HG03175 (cell line): ENCODE measurements at regions not wholly inside any gene's neighbourhood (a gene's known extent, or its start where the extent isn't known, plus 50 kb on each side); places are given as distances from the start of the nearest gene placed in this dataset.

Experiments
- ATAC-seq: cut with Tn5 transposase; IDR thresholded peaks from one replicate; pipeline ENCODE4 v1.9.1; 2021; ENCODE audit warnings: mild to moderate bottlenecking, moderate library complexity; ENCODE audit not compliant: unreplicated experiment

DNA sequence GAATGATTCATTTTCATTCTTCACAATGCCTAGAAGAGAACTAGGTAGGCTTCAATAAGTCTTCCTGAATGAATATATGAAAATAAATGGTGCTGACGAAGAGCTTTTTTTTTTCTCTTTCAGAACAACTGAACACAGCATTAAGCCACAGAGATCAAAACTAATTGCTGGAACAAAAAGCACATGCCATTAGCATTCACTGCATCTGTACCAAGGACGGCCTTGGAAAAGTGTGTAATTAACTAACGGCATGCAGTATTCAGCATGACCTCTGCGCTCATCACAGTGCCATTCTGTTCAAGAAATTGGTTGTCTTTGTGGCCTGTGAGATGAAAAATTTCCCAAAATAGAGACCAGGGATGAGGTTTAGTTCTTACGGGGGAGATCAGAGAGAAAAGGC, 99.3 kb downstream of the NUDT12 start:
- no peak for ATAC-seq

DNA sequence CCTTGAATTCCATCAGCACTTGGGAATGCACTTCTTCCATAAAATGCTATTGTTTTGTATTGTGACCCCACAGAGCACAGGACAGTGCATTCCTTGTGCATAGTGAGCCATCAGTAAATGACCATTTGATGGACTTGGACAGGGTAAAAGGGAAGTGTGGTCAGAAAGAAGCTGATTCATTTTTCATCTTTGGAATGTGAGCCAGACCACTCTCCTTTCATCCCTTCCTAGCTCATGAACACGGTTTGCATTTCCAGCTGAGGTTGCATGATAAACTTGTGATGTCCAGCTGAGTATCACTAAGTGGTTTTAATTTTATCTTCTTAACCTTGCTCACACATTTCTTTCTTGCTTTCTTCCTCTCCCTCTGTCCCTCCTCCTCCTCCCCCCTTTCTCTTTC, 101.3 kb downstream of the NUDT12 start:
- no peak for ATAC-seq

DNA sequence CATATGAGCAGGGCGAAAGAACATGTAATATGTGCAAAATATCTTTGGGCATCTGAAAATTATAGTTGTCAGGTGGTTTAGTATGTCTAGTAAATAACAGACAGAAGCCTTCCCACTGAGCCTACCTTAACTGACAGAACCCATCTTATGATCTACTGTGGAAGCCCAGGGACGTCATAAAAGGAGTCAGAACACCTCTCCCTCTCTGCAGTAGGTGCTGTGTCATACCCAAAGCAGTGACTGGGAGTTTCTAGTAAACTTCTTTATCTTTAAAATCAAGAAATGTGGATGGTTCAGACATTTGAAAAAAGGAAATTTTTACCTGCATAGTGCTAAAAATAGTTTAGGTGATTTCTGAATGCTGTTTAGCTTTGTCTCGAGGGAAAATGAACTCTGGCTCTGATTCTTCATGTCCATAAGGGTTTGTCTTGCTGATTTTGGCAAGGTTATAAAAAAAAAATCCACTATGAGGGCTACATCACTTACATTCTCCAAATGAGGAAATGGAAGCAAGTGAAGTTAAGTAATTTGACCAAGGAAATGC, 104.0 kb downstream of the NUDT12 start:
- no peak for ATAC-seq

DNA sequence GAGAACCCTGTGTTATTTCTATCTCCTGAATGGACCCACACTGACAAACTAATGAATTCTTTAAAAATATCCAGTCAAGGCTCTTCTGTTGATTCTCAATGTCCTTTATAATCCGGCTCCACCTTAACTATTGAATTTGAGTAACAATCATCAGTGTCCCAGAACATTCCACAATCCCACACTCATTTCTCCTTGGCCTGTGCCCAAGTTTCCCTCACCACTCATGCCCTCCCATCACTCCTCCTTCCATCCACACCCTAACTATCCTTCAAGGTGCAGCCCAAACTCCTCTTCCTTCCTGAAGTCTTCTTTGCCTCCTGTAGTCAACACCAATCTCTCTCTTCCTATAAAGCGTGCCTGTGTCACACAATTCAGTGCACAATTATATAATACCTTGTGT, 106.1 kb downstream of the NUDT12 start:
- no peak for ATAC-seq

DNA sequence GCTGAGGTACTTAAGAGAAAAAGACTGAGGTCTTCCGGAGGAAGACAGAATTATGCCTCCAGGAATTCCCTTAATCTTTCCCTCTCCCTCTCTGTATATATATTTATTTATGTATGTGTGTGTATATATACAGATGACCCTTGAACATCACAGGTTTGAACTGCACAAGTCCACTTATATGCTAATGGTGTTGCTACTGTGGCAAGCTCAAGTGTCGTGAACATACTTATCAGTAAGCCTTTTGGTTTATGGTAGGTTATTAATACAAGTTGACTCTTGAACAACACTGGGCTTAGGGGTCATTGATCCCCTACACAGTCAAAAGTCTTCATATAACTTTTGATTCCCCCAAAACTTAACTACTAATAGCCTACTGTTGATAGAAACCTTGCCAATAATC, 106.8 kb downstream of the NUDT12 start:
- ATAC-seq, result no peak

DNA sequence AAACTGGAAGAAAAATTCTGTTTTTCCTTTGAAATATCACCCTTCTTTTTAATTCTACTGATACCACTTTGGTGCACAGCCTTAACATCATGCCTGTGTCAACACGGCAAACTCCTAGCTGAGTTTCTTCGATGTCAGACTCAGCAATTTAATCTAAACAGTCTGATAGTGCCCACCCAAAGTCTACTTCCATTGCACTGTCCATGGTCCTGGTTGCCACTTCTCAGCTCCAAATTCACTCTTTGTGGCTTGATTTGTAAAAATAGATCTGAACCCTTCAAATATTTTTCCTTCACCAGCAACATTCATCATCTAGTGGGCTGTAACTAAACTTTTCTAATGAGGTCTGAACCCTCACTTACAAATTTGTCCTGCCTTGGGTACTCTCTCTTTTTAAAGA, 107.8 kb downstream of the NUDT12 start:
- no peak for ATAC-seq

DNA sequence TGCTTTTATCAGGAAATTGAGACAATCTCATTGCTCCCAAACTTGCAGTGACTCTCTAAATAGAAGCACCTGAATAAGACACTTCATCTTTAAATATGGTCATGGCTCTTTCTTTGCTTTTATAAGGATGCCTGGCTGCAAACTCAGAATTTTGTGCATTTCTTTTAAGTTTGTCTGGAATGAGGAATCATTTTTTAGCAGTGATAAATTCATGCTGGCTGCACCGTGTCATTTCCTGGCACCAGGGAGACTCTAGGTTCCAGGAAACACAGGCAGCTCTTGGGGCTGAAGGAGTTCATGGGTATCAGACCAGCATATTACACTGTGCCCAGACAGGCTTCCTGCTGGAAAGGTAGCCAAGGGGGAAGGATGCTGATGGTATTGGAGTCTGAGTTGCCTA, 109.9 kb downstream of the NUDT12 start:
- ATAC-seq, result no peak

DNA sequence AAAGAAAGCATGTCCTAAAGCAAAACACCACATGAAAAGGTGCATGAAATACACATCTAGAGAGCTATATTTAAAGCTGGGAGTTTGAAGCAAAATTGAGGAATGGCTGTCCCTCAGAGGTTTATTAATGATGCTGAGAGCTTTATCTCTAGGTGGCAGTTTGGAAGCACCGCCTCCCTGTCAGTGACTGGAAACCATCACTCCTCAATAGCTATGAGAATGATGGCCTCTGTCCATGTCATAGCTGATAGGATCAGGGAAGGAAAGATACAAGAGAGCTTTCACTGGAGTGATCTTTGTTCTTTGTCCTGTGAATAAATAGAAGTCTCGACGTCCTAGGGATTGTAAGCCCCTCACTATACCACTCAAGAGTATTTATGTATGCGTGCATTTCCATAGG, 110.5 kb downstream of the NUDT12 start:
- no peak for ATAC-seq

DNA sequence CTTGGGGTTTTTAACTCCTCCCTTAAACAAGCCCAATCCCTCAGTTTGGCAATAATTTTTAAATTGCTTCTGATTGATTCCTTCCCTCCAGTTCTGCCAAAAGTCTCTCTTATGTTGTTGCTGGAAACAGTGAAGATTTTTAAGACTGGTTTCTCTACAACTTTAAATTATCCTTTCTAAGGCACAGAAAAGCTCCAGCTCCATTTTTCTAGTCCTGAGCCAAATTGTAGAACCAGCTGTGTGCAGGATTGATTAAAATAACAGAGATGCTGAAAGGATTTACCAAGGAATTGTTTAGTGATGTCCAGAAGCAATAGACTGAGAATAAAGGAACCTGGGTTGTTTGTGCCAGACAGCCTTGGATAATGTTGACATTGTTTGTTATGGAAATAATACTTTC, 111.3 kb downstream of the NUDT12 start:
- no peak for ATAC-seq

DNA sequence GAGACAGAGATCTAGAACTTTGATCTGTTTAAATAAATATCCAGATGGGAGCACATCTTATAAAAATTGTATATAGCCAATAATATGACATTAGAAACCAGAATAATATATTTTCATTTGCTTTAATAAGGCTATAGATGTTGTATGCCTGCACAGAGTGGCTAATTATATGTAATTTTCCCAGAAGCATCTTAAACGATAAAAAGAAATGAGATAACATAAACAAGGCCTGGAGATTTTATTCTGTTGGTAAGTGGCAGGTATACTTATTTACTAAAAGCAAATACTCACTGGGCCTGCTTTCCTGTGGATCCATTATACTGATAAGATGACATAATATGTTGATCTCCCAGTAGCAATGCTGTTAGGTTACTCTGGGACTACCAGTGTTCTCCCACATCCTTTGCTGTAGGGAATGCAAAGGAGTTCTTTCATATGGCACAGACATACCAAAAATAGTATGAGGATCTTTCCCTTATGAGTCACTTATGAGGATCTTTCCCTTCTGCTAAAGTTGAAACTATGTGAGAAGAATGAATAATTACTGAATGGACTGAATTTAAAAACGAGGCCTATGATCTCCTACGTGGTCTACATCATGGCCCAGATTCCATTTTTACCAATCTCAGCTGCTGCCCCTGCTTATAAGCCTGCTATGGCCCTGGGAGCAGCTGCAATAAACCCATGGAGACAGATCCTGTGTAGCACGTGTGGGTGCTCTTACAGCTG, 112.1 kb downstream of the NUDT12 start:
- no peak for ATAC-seq

DNA sequence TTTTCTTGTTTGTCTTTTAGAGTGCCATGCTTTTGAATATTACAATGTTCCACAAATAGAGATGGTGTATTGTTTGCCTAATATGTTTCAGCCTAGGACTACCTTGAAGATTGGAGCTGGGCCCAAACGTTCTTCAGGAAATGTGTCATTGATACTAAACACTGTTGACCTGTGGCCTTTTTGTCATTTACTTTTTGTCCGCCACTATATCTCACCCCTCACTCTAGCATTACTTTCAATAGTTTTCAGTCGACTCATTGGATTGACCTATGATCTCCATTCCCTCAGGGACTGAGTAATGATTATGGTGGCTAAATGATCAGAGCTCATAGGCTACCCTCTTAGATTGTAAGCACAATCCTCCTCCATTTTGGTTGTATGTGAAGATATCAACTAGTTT, 115.8 kb downstream of the NUDT12 start:
- no peak for ATAC-seq

DNA sequence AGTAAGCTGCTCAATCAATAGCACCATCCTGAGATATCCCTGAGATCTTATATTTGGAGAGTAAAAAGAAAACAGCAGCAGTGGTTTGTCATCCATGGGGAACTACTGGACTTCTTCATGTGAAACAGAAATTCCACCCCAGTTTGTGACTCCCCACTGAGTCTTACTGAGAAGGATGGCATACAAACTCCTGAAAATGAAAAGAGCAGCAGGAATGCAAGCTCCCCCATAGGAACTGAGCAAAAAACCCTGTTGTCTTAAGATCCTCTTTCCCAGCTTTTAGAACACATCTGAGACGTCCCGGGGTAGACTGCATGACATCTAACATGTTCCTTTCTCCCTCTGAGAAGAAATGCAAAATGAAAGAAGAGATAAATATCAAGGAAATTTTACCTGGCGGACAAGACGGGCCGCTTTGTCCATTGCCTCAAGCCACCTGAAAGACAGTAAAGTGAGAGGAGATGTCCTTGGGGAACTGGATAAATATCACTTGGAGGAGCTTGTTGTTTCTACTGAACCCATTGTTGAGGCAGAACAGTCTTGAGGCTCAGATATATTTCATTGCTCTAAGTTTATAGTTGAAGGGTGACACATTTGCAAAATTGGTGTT, 117.1 kb downstream of the NUDT12 start:
- ATAC-seq, result no peak

DNA sequence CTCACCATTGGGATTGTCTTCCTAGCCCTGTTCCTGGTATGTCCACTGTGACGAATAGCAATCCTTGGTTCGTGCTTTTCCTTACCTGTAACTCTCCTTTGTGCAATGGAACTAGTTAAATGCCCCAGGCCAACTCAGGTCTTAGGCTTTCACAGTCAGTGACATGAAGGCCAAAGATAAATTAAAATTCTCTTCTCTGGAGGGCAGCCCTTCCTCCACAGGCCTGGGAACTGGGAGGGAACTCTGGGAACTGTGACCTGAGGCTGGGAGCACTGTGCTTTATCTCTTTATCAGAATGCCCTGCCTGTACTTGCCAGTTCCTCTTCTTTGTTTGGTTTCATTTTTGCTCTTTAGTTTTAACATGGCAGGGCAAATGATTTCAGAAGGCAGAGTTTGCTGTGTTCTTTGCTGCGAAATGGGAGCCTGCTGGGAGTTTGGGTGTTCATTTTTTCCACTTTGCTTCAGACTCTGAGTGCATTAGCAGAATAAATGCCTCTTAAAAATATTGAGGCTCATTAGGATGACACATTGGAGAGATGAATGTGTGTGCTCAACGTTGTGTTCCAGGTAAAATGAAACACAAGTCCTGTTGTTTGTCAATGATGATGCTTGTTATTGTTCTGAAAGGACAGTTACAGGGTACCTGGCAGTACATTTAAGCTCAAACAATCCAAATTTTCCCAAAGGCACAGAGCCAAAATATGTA, 118.1 kb downstream of the NUDT12 start:
- peak; percentile 53 for ATAC-seq

DNA sequence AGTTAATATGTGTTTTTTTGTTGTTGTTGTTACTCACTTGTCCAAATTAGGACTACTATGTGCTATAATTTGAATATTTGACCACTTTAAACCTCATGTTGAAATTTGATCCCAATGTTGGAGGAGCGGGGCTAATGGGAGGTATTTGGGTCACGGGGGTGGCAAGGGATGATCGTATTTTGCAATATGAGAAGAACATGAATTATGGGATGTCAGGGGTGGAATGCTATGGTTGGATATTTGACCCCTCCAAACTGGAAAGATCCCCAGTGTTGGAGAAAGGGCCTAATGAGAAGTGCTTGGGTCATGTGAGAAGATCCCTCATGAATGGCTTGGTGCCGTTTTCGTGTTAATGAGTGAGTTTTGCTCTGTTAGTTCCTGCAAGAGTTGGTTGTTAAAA, 119.8 kb downstream of the NUDT12 start:
- no peak for ATAC-seq

DNA sequence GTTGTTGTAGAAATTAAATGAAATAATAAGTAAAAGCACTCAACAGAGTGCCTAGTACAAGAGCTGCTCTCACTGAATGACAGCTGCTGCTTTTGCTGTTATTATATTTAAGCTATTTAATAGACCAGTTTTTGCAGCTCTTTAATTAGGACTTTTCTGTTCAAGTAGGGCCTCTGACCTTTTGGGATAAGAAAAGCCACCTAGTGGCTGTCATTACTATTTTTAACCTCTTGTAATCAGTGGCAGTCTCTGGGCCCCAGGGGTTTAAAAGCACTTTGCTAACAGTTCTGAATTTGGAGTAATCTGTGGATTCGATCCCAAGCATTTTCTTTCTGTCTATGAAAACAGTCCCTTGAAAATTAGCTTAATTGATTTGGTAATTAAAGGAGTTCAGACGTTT, 121.1 kb downstream of the NUDT12 start:
- ATAC-seq, result no peak

DNA sequence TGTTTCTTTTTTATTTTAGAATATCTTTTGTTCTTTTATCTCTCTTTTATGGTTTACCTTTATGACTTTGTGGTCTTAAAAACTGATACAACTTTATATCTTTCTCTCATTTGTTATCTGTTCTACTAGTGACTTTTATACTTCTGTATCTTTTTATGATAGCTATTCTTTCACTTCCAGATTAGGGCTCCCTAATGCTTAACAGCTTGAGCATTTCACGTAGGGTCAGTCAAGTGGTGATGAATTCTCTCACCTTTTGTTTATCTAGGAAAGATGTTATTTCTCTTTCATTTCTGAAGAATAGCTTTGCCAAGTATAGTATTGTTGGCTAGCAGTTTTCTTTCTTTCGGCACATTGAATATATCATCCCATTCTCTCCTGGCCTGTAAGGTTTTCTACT, 123.6 kb downstream of the NUDT12 start:
- ATAC-seq, result no peak

DNA sequence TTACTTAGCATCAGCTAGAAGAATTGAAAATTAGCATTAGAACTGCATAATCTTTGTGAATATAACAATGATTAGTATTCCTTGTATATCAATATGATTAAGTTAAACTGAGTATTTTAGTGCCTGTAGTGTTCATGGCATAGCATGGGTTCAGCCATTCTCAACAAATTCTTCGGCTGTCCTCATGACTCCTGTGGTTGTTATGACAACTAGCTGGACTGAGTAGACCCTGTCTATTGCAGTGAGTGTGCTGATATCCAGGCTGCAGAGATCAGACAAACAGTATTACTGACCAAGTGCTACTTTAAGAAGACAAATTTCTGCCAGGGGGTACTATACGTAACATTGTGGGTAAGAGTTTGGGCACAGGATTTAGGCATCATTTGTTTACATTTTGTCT, 125.9 kb downstream of the NUDT12 start:
- ATAC-seq, result no peak

DNA sequence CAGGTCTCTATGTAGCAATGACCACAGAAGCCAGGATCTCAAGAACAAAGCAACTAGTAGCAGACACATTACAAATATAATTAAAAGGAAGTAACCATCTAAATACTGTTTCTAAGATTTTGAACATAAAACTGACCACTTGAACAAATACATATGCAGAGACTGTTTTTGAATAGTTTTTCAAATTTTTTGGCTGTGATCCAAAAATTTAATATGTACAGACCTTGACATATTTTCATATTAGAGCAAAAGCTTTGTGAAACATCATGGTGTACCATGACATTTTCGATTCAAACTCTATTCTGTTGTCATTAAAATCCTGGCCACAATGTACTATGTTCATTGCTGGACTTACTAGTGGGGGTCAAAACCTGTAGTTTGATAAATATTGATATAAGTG, 126.5 kb downstream of the NUDT12 start:
- ATAC-seq, result no peak

DNA sequence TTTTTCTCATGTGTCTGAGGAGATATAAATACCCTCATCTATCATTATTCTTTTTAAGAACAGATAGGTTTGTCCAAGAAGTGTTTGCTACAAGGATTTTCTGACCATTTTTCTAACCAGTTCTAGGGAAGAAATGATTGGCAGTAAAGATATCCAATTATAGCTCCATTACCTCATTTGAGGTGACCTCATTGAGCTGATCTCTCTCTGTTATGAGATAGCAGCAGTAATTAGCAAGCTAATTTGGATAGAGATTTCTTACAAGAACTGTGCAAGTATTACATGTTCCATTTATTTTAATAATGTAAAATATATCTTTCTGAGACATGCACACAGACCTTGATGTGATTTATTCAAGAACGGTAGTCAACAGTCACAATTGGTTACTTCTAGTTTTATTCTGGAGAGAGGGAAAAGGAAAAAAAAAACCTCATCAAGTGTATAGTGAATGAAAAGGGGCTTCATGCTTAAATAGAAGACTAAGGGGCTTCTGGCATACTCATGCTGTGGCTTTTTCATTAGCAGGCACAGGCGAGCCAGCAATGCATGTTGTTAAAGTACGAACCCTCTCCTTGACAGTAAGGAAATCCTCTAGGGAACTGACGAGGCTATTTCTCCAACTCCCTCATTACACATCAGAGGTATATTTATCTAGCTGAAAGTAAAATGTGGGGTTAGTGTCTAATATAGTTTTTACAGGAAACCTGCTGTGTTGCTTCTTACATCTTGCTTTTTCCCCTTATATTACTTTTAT, 127.3 kb downstream of the NUDT12 start:
- no peak for ATAC-seq

DNA sequence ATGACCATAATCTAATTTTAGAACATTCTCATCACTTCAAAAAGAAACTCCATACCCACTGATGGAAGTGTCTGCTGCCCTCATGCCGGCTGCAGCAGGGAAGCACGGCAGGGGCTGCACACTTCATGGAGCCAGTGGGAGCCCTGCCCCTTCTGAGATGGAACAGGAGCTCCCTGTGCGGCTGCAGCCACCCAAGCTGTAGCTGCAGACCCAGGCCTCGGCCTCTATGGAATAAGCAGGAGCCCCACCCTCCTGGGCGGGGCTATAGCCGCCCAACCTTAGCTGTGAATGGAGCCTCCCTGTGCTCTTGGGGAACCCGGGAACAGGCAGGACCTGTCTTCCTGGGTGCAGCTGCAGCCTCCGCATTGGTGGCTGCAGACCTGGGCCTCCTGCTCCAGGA, 128.5 kb downstream of the NUDT12 start:
- ATAC-seq, result no peak

DNA sequence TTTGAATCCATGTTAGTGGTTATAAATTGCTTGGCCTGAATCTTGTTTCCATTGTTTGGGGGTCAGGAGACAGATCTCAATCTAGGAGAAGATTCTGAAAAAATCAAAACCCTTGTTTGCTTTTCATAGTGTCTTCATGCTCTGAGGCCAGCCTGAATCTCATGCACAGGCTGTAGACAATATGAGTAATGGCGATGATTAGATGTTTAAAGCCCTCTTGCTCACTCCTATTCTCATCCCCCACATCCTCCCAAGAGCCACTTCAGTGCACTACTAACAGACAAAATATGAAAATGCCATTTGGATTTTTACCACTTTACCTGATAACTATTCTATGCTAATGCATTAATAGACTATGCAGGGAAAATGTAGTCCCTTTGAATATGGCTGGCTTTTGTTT, 129.4 kb downstream of the NUDT12 start:
- ATAC-seq, result no peak
